OCI-LY7 (cell line): ENCODE measurements at regions not wholly inside any gene's neighbourhood (a gene's known extent, or its start where the extent isn't known, plus 50 kb on each side); places are given as distances from the start of the nearest gene placed in this dataset.

Experiments
- CTCF ChIP-seq: fragments of 200-600 bp; sonication (generic); conservative IDR thresholded peaks from 2 replicates; pipeline ENCODE4 v1.5.1; 2014; ENCODE audit warnings: mild to moderate bottlenecking, antibody characterized with exemption, low read length, moderate library complexity, mixed read lengths
- EZH2phosphoT487 ChIP-seq: fragments of 200-600 bp; sonication (generic); IDR thresholded peaks from 2 replicates; pipeline ENCODE4 v1.6.1; 2018; ENCODE audit warnings: low read depth, borderline replicate concordance, mild to moderate bottlenecking, mixed run types, antibody characterized with exemption, low read length, moderate library complexity, mixed read lengths

GRCh38 chr14:40213701-40214100 lies 781.5 kb upstream of the FBXO33 start:
- TF ChIP-seq CTCF (no peak), EZH2phosphoT487 (no peak)
